Suprapubic skin (tissue), 4 donors: ENCODE measurements at regions not wholly inside any gene's neighbourhood (a gene's known extent, or its start where the extent isn't known, plus 50 kb on each side); places are given as distances from the start of the nearest gene placed in this dataset.

ENCODE experiments used
- DNase-seq, 2 donors: peaks; one replicate each; pipeline ENCODE4 v3.0.0-alpha.2; 2019; ENCODE audit warnings: low spot score in 2 of 2
- H3K27ac ChIP-seq: fragments of 200-600 bp; sonication (generic); one replicate; pipeline ENCODE4 v1.5.1; 2019
- H3K27me3 ChIP-seq: fragments of 200-600 bp; sonication (generic); one replicate; pipeline ENCODE4 v1.5.1; 2019
- H3K36me3 ChIP-seq: fragments of 200-600 bp; sonication (generic); one replicate; pipeline ENCODE4 v1.5.1; 2019
- H3K4me1 ChIP-seq: fragments of 200-600 bp; sonication (generic); one replicate; pipeline ENCODE4 v1.5.1; 2019
- H3K4me3 ChIP-seq: fragments of 200-600 bp; sonication (generic); one replicate; pipeline ENCODE4 v1.5.1; 2019; ENCODE audit warnings: mild to moderate bottlenecking
- H3K9me3 ChIP-seq: fragments of 200-600 bp; sonication (generic); one replicate; pipeline ENCODE4 v1.5.1; 2019
- CTCF ChIP-seq, 2 donors: fragments of 200-600 bp in 1 of 2; fragments of 450-650 bp in 1 of 2; sonication (generic) in 1 of 2; IDR thresholded peaks; one replicate each; pipeline ENCODE4 v1.5.1; 2016 to 2019; ENCODE audit warnings: antibody characterized with exemption in 2 of 2, mild to moderate bottlenecking in 1 of 2, moderate library complexity in 1 of 2
- EP300 ChIP-seq: sonication (generic); formaldehyde crosslinking; IDR thresholded peaks from one replicate; pipeline ENCODE4 v1.6.1; 2017; ENCODE audit warnings: antibody characterized with exemption
- POLR2A ChIP-seq, 2 donors: fragments of 450-650 bp; IDR thresholded peaks; one replicate each; pipeline ENCODE4 v1.6.1; 2017; ENCODE audit warnings: antibody characterized with exemption in 2 of 2, mild to moderate bottlenecking in 2 of 2, moderate library complexity in 2 of 2
- POLR2AphosphoS5 ChIP-seq, 3 donors: sonication (generic); formaldehyde crosslinking; IDR thresholded peaks; one replicate each; pipeline ENCODE4 v1.6.1; 2017; ENCODE audit warnings: antibody characterized with exemption in 3 of 3
- WGBS: methylation state at CpG from one replicate; pipeline ENCODE4 v1.1.5; 2018; 5-methylcytosine and 5-hydroxymethylcytosine counted together

DNA sequence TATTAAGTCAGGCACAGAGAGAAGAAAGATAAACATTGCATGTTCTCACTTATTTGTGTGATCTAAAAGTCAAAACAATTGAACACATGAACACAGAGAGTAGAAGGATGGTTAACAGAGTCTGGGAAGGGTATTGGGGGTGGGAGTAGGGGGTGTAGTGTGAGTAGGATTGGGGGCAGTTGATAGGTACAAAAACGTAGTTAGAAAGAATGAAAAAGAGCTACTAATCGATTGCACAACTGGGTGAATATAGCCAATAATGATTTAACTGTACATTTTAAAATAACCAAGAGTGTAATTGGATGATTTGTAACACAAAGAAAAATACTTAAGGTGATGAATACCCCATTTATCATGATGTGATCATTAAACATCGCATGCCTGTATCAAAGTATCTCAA, 333.3 kb downstream of the HAO1 start:
- no peaks in the 10 kb centered on the region for H3K36me3 ChIP-seq
- H3K4me3 ChIP-seq, result no peak overlapping the region
- DNase-seq, result no peak
- TF ChIP-seq POLR2A (IDR thresholded peaks at IDR 0.05), result no peak
- no peak for TF ChIP-seq CTCF (IDR thresholded peaks at IDR 0.05)
- TF ChIP-seq POLR2AphosphoS5 (IDR thresholded peaks at IDR 0.05), result no peak
- TF ChIP-seq EP300, result no peak
- no peaks in the 10 kb centered on the region for H3K27me3 ChIP-seq
- 86% methylated on average over 3 of the region's 3 CpGs for WGBS
- H3K4me1 ChIP-seq, result no peaks in the 10 kb centered on the region
- H3K9me3 ChIP-seq, result no peaks in the 10 kb centered on the region
- no peak overlapping the region for H3K27ac ChIP-seq

GRCh38 chr20:7608250-7608649, 332.0 kb downstream of the HAO1 start:
- TF ChIP-seq POLR2A (IDR thresholded peaks at IDR 0.05) (no peak), EP300 (no peak), POLR2AphosphoS5 (IDR thresholded peaks at IDR 0.05) (no peak), CTCF (IDR thresholded peaks at IDR 0.05) (no peak)
- Histone ChIP-seq H3K4me1 (no peaks in the 10 kb centered on the region), H3K36me3 (no peaks in the 10 kb centered on the region), H3K27me3 (no peaks in the 10 kb centered on the region), H3K4me3 (no peak overlapping the region), H3K9me3 (no peaks in the 10 kb centered on the region), H3K27ac (no peak overlapping the region)
- WGBS, result 20% methylated on average over 2 of the region's 2 CpGs
- no peak for DNase-seq

- TF ChIP-seq POLR2AphosphoS5 (IDR thresholded peaks at IDR 0.05), result no peak
- TF ChIP-seq POLR2A (IDR thresholded peaks at IDR 0.05), result no peak
- no peak for TF ChIP-seq CTCF (IDR thresholded peaks at IDR 0.05)
- TF ChIP-seq EP300, result no peak
- no peak overlapping the region for H3K4me3 ChIP-seq
- H3K27ac ChIP-seq, result no peak overlapping the region
- H3K36me3 ChIP-seq, result no peaks in the 10 kb centered on the region
- H3K4me1 ChIP-seq, result no peaks in the 10 kb centered on the region
- no peaks in the 10 kb centered on the region for H3K9me3 ChIP-seq
- no peaks in the 10 kb centered on the region for H3K27me3 ChIP-seq
- no peak for DNase-seq
Measured at GRCh38 chr20:7609251-7609650, 331.0 kb downstream of the HAO1 start.

DNA sequence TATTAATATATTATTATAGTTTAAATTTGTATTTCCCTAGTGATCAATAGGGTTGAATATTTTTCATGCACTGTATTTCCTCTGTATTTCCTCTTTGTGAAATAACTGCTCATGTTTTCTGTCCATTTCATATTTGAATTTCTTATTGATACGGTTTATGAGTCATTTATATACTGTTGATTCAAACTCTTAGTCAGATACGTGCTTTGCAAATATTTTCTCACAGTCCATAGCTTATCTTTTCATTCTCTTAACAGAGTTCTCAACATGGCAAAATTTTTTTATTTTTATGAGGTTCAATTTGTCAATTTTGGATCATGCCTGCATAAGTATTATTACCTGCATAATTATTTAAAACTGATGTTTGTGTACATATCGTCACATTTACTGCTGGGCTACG, 329.6 kb downstream of the HAO1 start:
- no peak overlapping the region for H3K4me3 ChIP-seq
- DNase-seq, result no peak
- 65% methylated on average over 4 of the region's 4 CpGs for WGBS
- no peaks in the 10 kb centered on the region for H3K36me3 ChIP-seq
- no peaks in the 10 kb centered on the region for H3K4me1 ChIP-seq
- H3K27me3 ChIP-seq, result no peaks in the 10 kb centered on the region
- H3K9me3 ChIP-seq, result no peaks in the 10 kb centered on the region
- no peak for TF ChIP-seq CTCF (IDR thresholded peaks at IDR 0.05)
- no peak for TF ChIP-seq EP300
- no peak overlapping the region for H3K27ac ChIP-seq

DNA sequence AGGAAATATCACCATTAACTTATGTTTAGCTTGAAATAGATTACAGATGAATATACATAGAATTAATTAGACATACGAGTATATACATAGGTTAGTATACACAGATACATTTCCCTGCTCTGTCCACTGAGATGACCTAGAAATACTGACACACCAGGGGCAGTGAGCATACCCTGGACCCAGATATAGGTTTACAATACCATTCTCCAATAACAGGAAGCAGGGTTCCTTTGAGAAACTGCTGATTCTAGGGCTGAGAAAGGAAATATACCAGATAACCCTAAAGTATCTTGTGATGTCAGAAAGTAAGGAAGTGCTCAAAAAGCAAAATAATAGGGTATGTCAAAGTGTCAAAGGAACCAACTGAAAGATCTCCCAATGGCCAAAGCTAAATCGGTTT, 322.5 kb downstream of the HAO1 start:
- Histone ChIP-seq H3K9me3 (no peaks in the 10 kb centered on the region), H3K4me1 (no peaks in the 10 kb centered on the region), H3K4me3 (no peak overlapping the region), H3K36me3 (no peaks in the 10 kb centered on the region), H3K27ac (no peak overlapping the region), H3K27me3 (no peaks in the 10 kb centered on the region)
- TF ChIP-seq POLR2AphosphoS5 (IDR thresholded peaks at IDR 0.05) (no peak), CTCF (IDR thresholded peaks at IDR 0.05) (no peak), POLR2A (IDR thresholded peaks at IDR 0.05) (no peak), EP300 (no peak)
- WGBS, result 82% methylated on average over 2 of the region's 2 CpGs
- DNase-seq, result no peak
